IMR-90 (cell line): ENCODE measurements at regions not wholly inside any gene's neighbourhood (a gene's known extent, or its start where the extent isn't known, plus 50 kb on each side); places are given as distances from the start of the nearest gene placed in this dataset.

Experiments used
- ATAC-seq: fragments of 200-7000 bp; cut with Tn5 transposase; 2 replicates; pipeline ENCODE4 v1.9.1; 2020; ENCODE audit warnings: low read depth, mild to moderate bottlenecking, moderate library complexity
- BruUV-seq: library from RNA; stranded (reverse); fragments of 400-500 nt; replicated peaks from 2 replicates; lab custom pipeline; 2021; lab: Mats Ljungman, UMichigan
- CTCF ChIA-PET: fragments of 300-600 bp; formaldehyde crosslinking; extraction: SDS; loops from one replicate; lab custom pipeline; 2021; ENCODE audit warnings: antibody characterized with exemption; lab: Yijun Ruan, JAX
- POLR2A ChIA-PET: fragments of 300-600 bp; sonication (Branson Sonifier 250); formaldehyde crosslinking; loops from one replicate; lab custom pipeline; 2022; ENCODE audit warnings: antibody characterized with exemption; ENCODE audit not compliant: unreplicated experiment; lab: Charles Lee
- DNase-seq: peaks from one replicate; pipeline ENCODE4 v3.0.0; 2013
- H2AFZ ChIP-seq: replicated peaks from 2 replicates; pipeline ENCODE3; 2013; ENCODE audit warnings: low read length, mild to moderate bottlenecking; ENCODE audit not compliant: poor library complexity
- H2AK5ac ChIP-seq: 2 replicates; pipeline ENCODE4 v1.6.1; 2013; ENCODE audit warnings: low read depth, low read length, inconsistent platforms
- H2AK9ac ChIP-seq: replicated peaks from 2 replicates; pipeline ENCODE3; 2013; ENCODE audit warnings: mild to moderate bottlenecking, low read depth, low read length, moderate library complexity; ENCODE audit not compliant: poor library complexity
- H2BK120ac ChIP-seq: 2 replicates; pipeline ENCODE4 v1.6.1; 2013; ENCODE audit warnings: low read depth, low read length, inconsistent platforms
- H2BK15ac ChIP-seq: 3 replicates; pipeline ENCODE4 v1.6.1; 2013; ENCODE audit warnings: low read depth, low read length, inconsistent platforms
- H2BK20ac ChIP-seq: 2 replicates; pipeline ENCODE4 v1.6.1; 2013; ENCODE audit warnings: low read depth, mild to moderate bottlenecking, inconsistent platforms, low read length, moderate library complexity
- H2BK5ac ChIP-seq: 2 replicates; pipeline ENCODE4 v1.6.1; 2013; ENCODE audit warnings: mild to moderate bottlenecking, low read depth, low read length, inconsistent platforms; ENCODE audit not compliant: poor library complexity, severe bottlenecking
- H3K14ac ChIP-seq: replicated peaks from 2 replicates; pipeline ENCODE4 v1.6.1; 2013; ENCODE audit warnings: low read depth, low read length, inconsistent platforms
- H3K18ac ChIP-seq: 2 replicates; pipeline ENCODE4 v1.6.1; 2013; ENCODE audit warnings: low read depth, low read length, control low read depth
- H3K23ac ChIP-seq: 2 replicates; pipeline ENCODE4 v1.6.1; 2013; ENCODE audit warnings: low read depth, low read length, inconsistent platforms
- H3K27ac ChIP-seq: 2 replicates; pipeline ENCODE4 v1.5.1; 2013; ENCODE audit warnings: mild to moderate bottlenecking, control low read depth, low read length; ENCODE audit not compliant: insufficient read depth
- H3K27me3 ChIP-seq: 2 replicates; pipeline ENCODE4 v1.6.1; 2013; ENCODE audit warnings: low read length; ENCODE audit not compliant: control insufficient read depth, insufficient read depth
- H3K36me3 ChIP-seq: 2 replicates; pipeline ENCODE4 v1.6.1; 2013; ENCODE audit warnings: low read length, mixed read lengths; ENCODE audit not compliant: control insufficient read depth, insufficient read depth
- H3K4ac ChIP-seq: 2 replicates; pipeline ENCODE4 v1.6.1; 2013; ENCODE audit warnings: low read depth, low read length, inconsistent platforms
- H3K4me1 ChIP-seq: 2 replicates; pipeline ENCODE4 v1.6.1; 2013; ENCODE audit warnings: low read length, mixed read lengths; ENCODE audit not compliant: control insufficient read depth, insufficient read depth
- H3K4me2 ChIP-seq: 2 replicates; pipeline ENCODE4 v1.6.1; 2013; ENCODE audit warnings: low read depth, mild to moderate bottlenecking, control low read depth, low read length, moderate library complexity
- H3K4me3 ChIP-seq: 2 replicates; pipeline ENCODE4 v1.5.1; 2013; ENCODE audit warnings: low read depth, mild to moderate bottlenecking, control low read depth, low read length, moderate library complexity; ENCODE audit not compliant: insufficient read depth
- H3K56ac ChIP-seq: 2 replicates; pipeline ENCODE4 v1.6.1; 2013; ENCODE audit warnings: low read length, inconsistent platforms; ENCODE audit not compliant: insufficient read depth; ENCODE audit errors: extremely low read depth
- H3K79me1 ChIP-seq, 2 experiments: 2 replicates each; pipeline ENCODE4 v1.6.1; 2013; ENCODE audit warnings: low read length in 2 of 2, inconsistent platforms in 1 of 2, low read depth in 1 of 2
- H3K9ac ChIP-seq: 2 replicates; pipeline ENCODE4 v1.6.1; 2013; ENCODE audit warnings: low read depth, low read length, control low read depth
- H3K9me1 ChIP-seq: 2 replicates; pipeline ENCODE4 v1.6.1; 2013; ENCODE audit warnings: low read length, inconsistent platforms; ENCODE audit not compliant: insufficient read depth
- H3K9me3 ChIP-seq: 2 replicates; pipeline ENCODE4 v1.6.1; 2013; ENCODE audit warnings: low read length; ENCODE audit not compliant: control insufficient read depth, insufficient read depth
- H4K20me1 ChIP-seq: 2 replicates; pipeline ENCODE4 v1.6.1; 2013; ENCODE audit warnings: low read length, inconsistent platforms; ENCODE audit not compliant: insufficient read depth
- H4K5ac ChIP-seq: 2 replicates; pipeline ENCODE4 v1.6.1; 2013; ENCODE audit warnings: mild to moderate bottlenecking, low read depth, low read length, control low read depth
- H4K8ac ChIP-seq, 2 experiments: 2 replicates each; pipeline ENCODE4 v1.6.1; 2013; ENCODE audit warnings: low read depth in 2 of 2, low read length in 2 of 2, control low read depth in 1 of 2, inconsistent platforms in 1 of 2
- H4K91ac ChIP-seq: 2 replicates; pipeline ENCODE4 v1.6.1; 2013; ENCODE audit warnings: low read depth, low read length, inconsistent platforms; ENCODE audit not compliant: insufficient read depth
- BHLHE40 ChIP-seq: fragments of 150-350 bp; IDR thresholded peaks from 2 replicates; pipeline ENCODE4 v1.6.1; 2016; ENCODE audit warnings: mild to moderate bottlenecking, low read depth, low read length
- MAZ ChIP-seq: IDR thresholded peaks from 2 replicates; pipeline ENCODE4 v1.6.1; 2012; ENCODE audit warnings: low read depth, mild to moderate bottlenecking, low read length, improper control_type of control experiment, moderate library complexity, borderline replicate concordance
- NFE2L2 ChIP-seq: fragments of 150-350 bp; IDR thresholded peaks from 2 replicates; pipeline ENCODE4 v1.6.1; 2016; ENCODE audit warnings: low read depth, mild to moderate bottlenecking, low read length
- POLR2A ChIP-seq: IDR thresholded peaks from 2 replicates; pipeline ENCODE4 v1.6.1; 2012; ENCODE audit warnings: mild to moderate bottlenecking, low read depth, low read length
- RCOR1 ChIP-seq: IDR thresholded peaks from 2 replicates; pipeline ENCODE4 v1.6.1; 2012; ENCODE audit warnings: mild to moderate bottlenecking, low read length, improper control_type of control experiment; ENCODE audit not compliant: insufficient replicate concordance
- WGBS, 2 experiments: methylation state at CpG; one replicate each; pipeline versions ENCODE4 v1.1.5 to v1.1.7; 2013; ENCODE audit warnings: missing lambda C conversion rate in 2 of 2; ENCODE audit not compliant: insufficient read length in 1 of 2; ENCODE audit errors: extremely low coverage in 2 of 2; 5-methylcytosine and 5-hydroxymethylcytosine counted together
- dilution Hi-C: fragments of 300-500 bp; cut with HindIII; formaldehyde crosslinking; loops from one replicate; pipeline ENCODE4 v1.14.3; 2018; ENCODE audit warnings: low sequenced_read_pairs; ENCODE audit not compliant: unreplicated experiment
- in situ Hi-C: fragments of 300-500 bp; cut with MboI; formaldehyde crosslinking; loops from 3 replicates; pipeline ENCODE4 v1.14.3; 2019; ENCODE audit warnings: low sequenced_read_pairs, inconsistent platforms, mixed read lengths
- intact Hi-C: fragments of 100-400 bp; cut with micrococcal nuclease; formaldehyde crosslinking; loops from 2 replicates; pipeline ENCODE4 v1.10.0; 2022
- TF ChIP-seq, protein P1 (sequence below): fragments of 150-350 bp; IDR thresholded peaks from 2 replicates; pipeline ENCODE4 v1.6.1; 2017; ENCODE audit warnings: mild to moderate bottlenecking, antibody characterized with exemption, low read length, low read depth
- TF ChIP-seq, protein P2 (sequence below): fragments of 150-350 bp; IDR thresholded peaks from 2 replicates; pipeline ENCODE4 v1.6.1; 2016; ENCODE audit warnings: low read depth, mild to moderate bottlenecking, low read length, moderate library complexity, borderline replicate concordance

- ATAC-seq, result no peak
- in situ Hi-C loops, result no loop called here
- no peaks in the 10 kb centered on the region for H3K9me1 ChIP-seq
Observed at GRCh38 chr1:244919320-244920282, 55.3 kb upstream of the HNRNPU start.

More at GRCh38 chr1:244919320-244920282, 55.3 kb upstream of the HNRNPU start:
- intact Hi-C loops (loop anchor here (2.0 kb wide), 1 partner anchor 57 kb away; no protein-coding TSS in a partner anchor), dilution Hi-C loops (no loop called here)
- H3K36me3 ChIP-seq, result no peaks in the 10 kb centered on the region
- peak overlapping the region; percentile 34; the same call in 1 of the 2 replicates for H3K9ac ChIP-seq
- no peaks in the 10 kb centered on the region for H3K79me1 ChIP-seq
- H3K4me3 ChIP-seq, result peak overlapping the region; percentile 52; the same call in 1 of the 2 replicates
- H2BK5ac ChIP-seq, result no peak overlapping the region
- no peak overlapping the region for H3K14ac ChIP-seq
- no peak overlapping the region for H3K18ac ChIP-seq
- H3K4ac ChIP-seq, result no peak overlapping the region
- H3K9me3 ChIP-seq, result no peaks in the 10 kb centered on the region
- no peak overlapping the region for H2AK5ac ChIP-seq
- no peaks in the 10 kb centered on the region; the same call in 1 of the 2 replicates for H3K27me3 ChIP-seq
- no peaks in the 10 kb centered on the region for H4K20me1 ChIP-seq
- H3K23ac ChIP-seq, result no peak overlapping the region
- H3K4me1 ChIP-seq, result no peaks in the 10 kb centered on the region
- TF ChIP-seq, protein P1, sequence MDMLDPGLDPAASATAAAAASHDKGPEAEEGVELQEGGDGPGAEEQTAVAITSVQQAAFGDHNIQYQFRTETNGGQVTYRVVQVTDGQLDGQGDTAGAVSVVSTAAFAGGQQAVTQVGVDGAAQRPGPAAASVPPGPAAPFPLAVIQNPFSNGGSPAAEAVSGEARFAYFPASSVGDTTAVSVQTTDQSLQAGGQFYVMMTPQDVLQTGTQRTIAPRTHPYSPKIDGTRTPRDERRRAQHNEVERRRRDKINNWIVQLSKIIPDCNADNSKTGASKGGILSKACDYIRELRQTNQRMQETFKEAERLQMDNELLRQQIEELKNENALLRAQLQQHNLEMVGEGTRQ, result no peak
- TF ChIP-seq, protein P2, sequence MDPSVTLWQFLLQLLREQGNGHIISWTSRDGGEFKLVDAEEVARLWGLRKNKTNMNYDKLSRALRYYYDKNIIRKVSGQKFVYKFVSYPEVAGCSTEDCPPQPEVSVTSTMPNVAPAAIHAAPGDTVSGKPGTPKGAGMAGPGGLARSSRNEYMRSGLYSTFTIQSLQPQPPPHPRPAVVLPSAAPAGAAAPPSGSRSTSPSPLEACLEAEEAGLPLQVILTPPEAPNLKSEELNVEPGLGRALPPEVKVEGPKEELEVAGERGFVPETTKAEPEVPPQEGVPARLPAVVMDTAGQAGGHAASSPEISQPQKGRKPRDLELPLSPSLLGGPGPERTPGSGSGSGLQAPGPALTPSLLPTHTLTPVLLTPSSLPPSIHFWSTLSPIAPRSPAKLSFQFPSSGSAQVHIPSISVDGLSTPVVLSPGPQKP, result no peak
- TF ChIP-seq NFE2L2, result no peak
- no peak for TF ChIP-seq BHLHE40
- TF ChIP-seq MAZ, result no peak
- TF ChIP-seq RCOR1, result no peak
- no peak for TF ChIP-seq POLR2A
- no peak overlapping the region for H2BK120ac ChIP-seq
- ChIA-PET POLR2A (no interaction called here), CTCF (interaction anchor here (1.1 kb wide), 1 partner anchor 68 kb away, joined by 3 read pairs; no protein-coding TSS in a partner anchor)
- no peak overlapping the region for H4K5ac ChIP-seq
- H3K4me2 ChIP-seq, result peak overlapping the region; percentile 87
- peak overlapping the region; percentile 84 for H2AFZ ChIP-seq
- H4K8ac ChIP-seq, result no peak overlapping the region
- H2BK20ac ChIP-seq, result no peak overlapping the region
- H2AK9ac ChIP-seq, result no peak overlapping the region
- no peak overlapping the region for H4K91ac ChIP-seq
- H3K27ac ChIP-seq, result no peak overlapping the region
- no TSS peak for BruUV-seq
- WGBS, 2 experiments, result no CpG with 5 or more reads among the region's 9 CpGs
- no peak for DNase-seq
- no peak overlapping the region for H2BK15ac ChIP-seq
- H3K56ac ChIP-seq, result no peak overlapping the region
